ENCODE measurements at regions not wholly inside any gene's neighbourhood (a gene's known extent, or its start where the extent isn't known, plus 50 kb on each side); places are given as distances from the start of the nearest gene placed in this dataset.
"Not testable (repeated sequence)": the region's sequence is repeated elsewhere in the genome, so short reads cannot be mapped to it uniquely, and the experiment has no call there.

- Histone ChIP-seq H3K4me3 (no peak overlapping the region), H3K27me3 (no peaks in the 10 kb centered on the region), H3K36me3 (ENCODE audit: low read depth, missing control alignments) (no peaks in the 10 kb centered on the region), H3K27ac (no peak overlapping the region), H3K9me3 (no peaks in the 10 kb centered on the region), H3K4me1 (no peaks in the 10 kb centered on the region)
- no peak for DNase-seq
- 85 to 87% methylated on average over 2 of the region's 2 CpGs for WGBS, 2 donors
- TF ChIP-seq CTCF (IDR thresholded peaks at IDR 0.05) (no peak), POLR2A (IDR thresholded peaks at IDR 0.05) (no peak)
- intact Hi-C loops (cut with DNase I; ENCODE audit: low total_unique reads): no loop called here
These were observed 219.7 kb upstream of the TUT7 start for GRCh38 chr9:86573886-86574285.

GRCh38 chr9:86572904-86573303 is 218.7 kb upstream of the TUT7 start:
- H3K4me3 ChIP-seq: no peak overlapping the region
- H3K27ac ChIP-seq: no peak overlapping the region
- no peak for DNase-seq
- no peaks in the 10 kb centered on the region for H3K4me1 ChIP-seq
- no peaks in the 10 kb centered on the region for H3K9me3 ChIP-seq
- H3K36me3 ChIP-seq (ENCODE audit: low read depth, missing control alignments): no peaks in the 10 kb centered on the region
- no peaks in the 10 kb centered on the region for H3K27me3 ChIP-seq
- intact Hi-C loops (cut with DNase I; ENCODE audit: low total_unique reads): no loop called here
- no peak for TF ChIP-seq POLR2A (IDR thresholded peaks at IDR 0.05)
- no peak for TF ChIP-seq CTCF (IDR thresholded peaks at IDR 0.05)

GRCh38 chr9:86565603-86566002 is 211.4 kb upstream of the TUT7 start:
- H3K27me3 ChIP-seq; H3K27ac ChIP-seq; intact Hi-C loops (cut with DNase I; ENCODE audit: low total_unique reads); H3K36me3 ChIP-seq (ENCODE audit: low read depth, missing control alignments); H3K4me1 ChIP-seq; H3K9me3 ChIP-seq; DNase-seq; H3K4me3 ChIP-seq: not testable (repeated sequence)
- 68 to 86% methylated on average over 2 of the region's 2 CpGs for WGBS, 2 donors

DNA sequence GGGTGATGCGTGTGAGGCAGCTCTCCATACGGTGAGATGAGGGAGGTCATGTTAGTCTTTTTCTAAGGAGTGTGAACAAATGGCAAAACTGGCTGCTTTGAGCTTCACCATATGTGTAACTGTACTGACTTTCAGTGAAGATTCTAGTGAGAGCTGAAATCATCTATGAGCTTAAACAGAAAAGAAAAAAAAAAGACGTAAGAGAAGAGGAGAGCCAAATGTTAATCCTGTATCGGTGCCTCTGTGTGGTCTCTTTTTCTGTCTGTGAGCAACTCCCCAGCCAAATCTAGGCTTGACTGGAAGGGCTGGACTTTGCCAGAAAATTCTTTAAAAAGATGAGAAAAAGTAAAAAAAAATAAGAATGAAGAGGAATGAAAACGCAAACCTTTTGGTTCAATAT is 209.7 kb upstream of the TUT7 start:
- H3K4me1 ChIP-seq: no peaks in the 10 kb centered on the region
- no peak overlapping the region for H3K27ac ChIP-seq
- H3K4me3 ChIP-seq: no peak overlapping the region
- no peaks in the 10 kb centered on the region for H3K27me3 ChIP-seq
- TF ChIP-seq CTCF (IDR thresholded peaks at IDR 0.05) (no peak), POLR2A (IDR thresholded peaks at IDR 0.05) (no peak)
- no peaks in the 10 kb centered on the region for H3K36me3 ChIP-seq (ENCODE audit: low read depth, missing control alignments)
- DNase-seq: no peak
- WGBS, 2 donors: 60 to 62% methylated on average over 5 of the region's 5 CpGs
- intact Hi-C loops (cut with DNase I; ENCODE audit: low total_unique reads): no loop called here
- no peaks in the 10 kb centered on the region for H3K9me3 ChIP-seq

GRCh38 chr9:86563350-86563749 is 209.1 kb upstream of the TUT7 start:
- intact Hi-C loops (cut with DNase I; ENCODE audit: low total_unique reads): no loop called here
- Histone ChIP-seq H3K4me1 (no peaks in the 10 kb centered on the region), H3K9me3 (no peaks in the 10 kb centered on the region), H3K27me3 (no peaks in the 10 kb centered on the region), H3K27ac (no peak overlapping the region), H3K36me3 (ENCODE audit: low read depth, missing control alignments) (no peaks in the 10 kb centered on the region), H3K4me3 (no peak overlapping the region)
- TF ChIP-seq POLR2A (IDR thresholded peaks at IDR 0.05): no peak
- no peak for TF ChIP-seq CTCF (IDR thresholded peaks at IDR 0.05)
- no peak for DNase-seq
- WGBS, 2 donors: 77 to 80% methylated on average over 3 of the region's 3 CpGs
